Astrocyte (in vitro differentiated cells and primary cell): ENCODE measurements at regions not wholly inside any gene's neighbourhood (a gene's known extent, or its start where the extent isn't known, plus 50 kb on each side); places are given as distances from the start of the nearest gene placed in this dataset.

ENCODE experiments used
- EZH2 ChIP-seq: IDR thresholded peaks from 2 replicates; pipeline ENCODE4 v1.6.1; 2012; ENCODE audit warnings: mild to moderate bottlenecking, low read length, inconsistent platforms; ENCODE audit not compliant: insufficient read depth
- TF ChIP-seq, protein P1 (sequence below): IDR thresholded peaks from 2 replicates; pipeline ENCODE4 v1.5.1; 2011; ENCODE audit warnings: low read depth, mild to moderate bottlenecking, inconsistent platforms, low read length, moderate library complexity; ENCODE audit not compliant: insufficient read depth

- TF ChIP-seq, protein P1, sequence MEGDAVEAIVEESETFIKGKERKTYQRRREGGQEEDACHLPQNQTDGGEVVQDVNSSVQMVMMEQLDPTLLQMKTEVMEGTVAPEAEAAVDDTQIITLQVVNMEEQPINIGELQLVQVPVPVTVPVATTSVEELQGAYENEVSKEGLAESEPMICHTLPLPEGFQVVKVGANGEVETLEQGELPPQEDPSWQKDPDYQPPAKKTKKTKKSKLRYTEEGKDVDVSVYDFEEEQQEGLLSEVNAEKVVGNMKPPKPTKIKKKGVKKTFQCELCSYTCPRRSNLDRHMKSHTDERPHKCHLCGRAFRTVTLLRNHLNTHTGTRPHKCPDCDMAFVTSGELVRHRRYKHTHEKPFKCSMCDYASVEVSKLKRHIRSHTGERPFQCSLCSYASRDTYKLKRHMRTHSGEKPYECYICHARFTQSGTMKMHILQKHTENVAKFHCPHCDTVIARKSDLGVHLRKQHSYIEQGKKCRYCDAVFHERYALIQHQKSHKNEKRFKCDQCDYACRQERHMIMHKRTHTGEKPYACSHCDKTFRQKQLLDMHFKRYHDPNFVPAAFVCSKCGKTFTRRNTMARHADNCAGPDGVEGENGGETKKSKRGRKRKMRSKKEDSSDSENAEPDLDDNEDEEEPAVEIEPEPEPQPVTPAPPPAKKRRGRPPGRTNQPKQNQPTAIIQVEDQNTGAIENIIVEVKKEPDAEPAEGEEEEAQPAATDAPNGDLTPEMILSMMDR, result no peak
- TF ChIP-seq EZH2, result no peak
Measured at GRCh38 chr14:81589381-81590065, 55.9 kb upstream of the SEL1L start.
